ENCODE measurements at regions not wholly inside any gene's neighbourhood (a gene's known extent, or its start where the extent isn't known, plus 50 kb on each side); places are given as distances from the start of the nearest gene placed in this dataset.

DNA sequence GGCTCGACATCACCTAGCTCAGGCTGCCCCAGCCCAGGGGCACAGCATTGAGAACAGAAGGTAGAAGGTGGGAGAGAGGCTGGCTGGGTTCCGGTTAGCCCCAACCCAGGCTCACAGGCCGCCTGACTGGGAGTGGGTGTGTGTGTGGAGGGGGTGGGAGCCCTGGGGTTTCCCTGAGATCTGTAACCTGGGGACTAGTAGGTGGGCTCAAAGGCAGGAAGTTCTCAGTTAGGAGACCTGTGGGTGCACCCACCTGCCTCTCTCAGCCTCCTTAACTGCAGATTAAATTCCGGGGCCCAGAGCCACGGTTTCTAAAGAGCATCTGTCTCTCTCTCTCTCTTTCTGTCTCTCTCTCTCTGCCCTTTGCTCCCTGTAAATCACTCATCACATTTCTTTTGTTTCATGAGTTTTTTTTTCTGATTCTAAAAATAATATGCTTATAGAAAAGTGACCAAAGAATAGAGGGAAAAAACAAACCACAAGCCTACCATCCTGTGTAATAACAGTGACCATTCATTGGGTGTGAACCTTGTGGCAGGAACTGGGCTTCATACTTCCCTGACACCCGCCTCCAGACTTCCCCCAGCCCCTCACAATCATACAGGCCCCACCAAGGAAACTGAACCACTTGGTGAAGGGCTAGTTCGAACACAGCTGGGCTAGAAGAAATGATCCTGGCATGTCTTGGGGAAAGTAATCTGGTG is 83.4 kb upstream of the SMNDC1 start:
- no peak overlapping the region for H3K4me3 ChIP-seq (ENCODE audit: low read depth, low read length)
- DNase-seq (ENCODE audit: low read depth in 4 of 6, low spot score in 6 of 6), result no peak
- H3K36me3 ChIP-seq (ENCODE audit: control insufficient read depth, insufficient read depth, low read length), result no peaks in the 10 kb centered on the region
- no peak overlapping the region for H3K27ac ChIP-seq (ENCODE audit: low read depth, low read length)
- H3K4me1 ChIP-seq (ENCODE audit: control insufficient read depth, insufficient read depth, low read length), result peaks cover 17% of the 10 kb centered on the region
- 63% methylated on average over 4 of the region's 7 CpGs for WGBS (ENCODE audit: insufficient coverage)
- no peaks in the 10 kb centered on the region for H3K27me3 ChIP-seq (ENCODE audit: control insufficient read depth, insufficient read depth, low read length)
- no peaks in the 10 kb centered on the region for H3K9me3 ChIP-seq (ENCODE audit: control insufficient read depth, insufficient read depth, low read length)

DNA sequence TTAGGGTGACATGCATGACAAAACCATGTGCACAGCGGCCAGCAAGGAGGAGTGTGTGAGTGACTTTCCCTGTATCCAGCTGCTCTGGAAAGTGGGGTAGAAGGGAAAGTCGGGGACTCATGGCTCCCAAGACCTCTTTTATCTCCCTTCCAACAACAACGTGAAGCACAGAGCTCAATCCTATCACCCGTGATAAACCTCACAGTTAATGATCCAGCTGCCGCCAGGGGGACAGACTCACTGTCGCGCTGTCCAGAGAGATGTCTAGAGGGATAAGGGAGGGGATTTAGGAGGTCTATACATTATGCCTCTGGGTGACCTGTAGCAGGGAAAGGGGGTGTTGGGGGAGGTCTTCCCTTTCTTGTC is 84.0 kb upstream of the SMNDC1 start:
- Histone ChIP-seq H3K4me1 (ENCODE audit: control insufficient read depth, insufficient read depth, low read length) (peaks cover 23% of the 10 kb centered on the region), H3K9me3 (ENCODE audit: control insufficient read depth, insufficient read depth, low read length) (no peaks in the 10 kb centered on the region), H3K4me3 (ENCODE audit: low read depth, low read length) (no peak overlapping the region), H3K27me3 (ENCODE audit: control insufficient read depth, insufficient read depth, low read length) (no peaks in the 10 kb centered on the region), H3K27ac (ENCODE audit: low read depth, low read length) (no peak overlapping the region), H3K36me3 (ENCODE audit: control insufficient read depth, insufficient read depth, low read length) (no peaks in the 10 kb centered on the region)
- DNase-seq (ENCODE audit: low read depth in 4 of 6, low spot score in 6 of 6), result no peak
- no CpG with 5 or more reads among the region's 7 CpGs for WGBS (ENCODE audit: insufficient coverage)

DNA sequence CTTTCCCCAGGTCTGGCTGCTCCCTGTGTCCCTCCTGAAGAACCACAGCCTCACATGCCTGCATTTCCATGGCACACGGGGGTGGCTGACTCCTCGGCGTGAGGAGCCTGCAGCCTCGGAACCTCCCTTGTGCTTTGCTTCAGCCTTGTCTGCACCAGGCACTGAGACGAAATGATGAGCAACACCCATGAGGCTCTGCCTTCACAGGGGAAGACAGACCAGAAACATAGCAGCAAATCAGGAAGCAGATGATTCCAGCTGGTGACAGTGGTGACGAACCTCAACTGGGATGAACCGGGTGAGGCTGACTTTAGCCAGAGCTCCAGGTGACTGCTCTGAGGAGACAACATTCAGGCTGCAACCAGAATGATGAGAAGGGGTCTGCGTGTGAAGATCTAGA is 84.5 kb upstream of the SMNDC1 start:
- H3K27ac ChIP-seq (ENCODE audit: low read depth, low read length), result no peak overlapping the region
- 70% methylated on average over 8 of the region's 8 CpGs for WGBS (ENCODE audit: insufficient coverage)
- H3K9me3 ChIP-seq (ENCODE audit: control insufficient read depth, insufficient read depth, low read length), result no peaks in the 10 kb centered on the region
- H3K27me3 ChIP-seq (ENCODE audit: control insufficient read depth, insufficient read depth, low read length), result no peaks in the 10 kb centered on the region
- H3K4me1 ChIP-seq (ENCODE audit: control insufficient read depth, insufficient read depth, low read length), result peaks cover 23% of the 10 kb centered on the region
- DNase-seq (ENCODE audit: low read depth in 4 of 6, low spot score in 6 of 6), result peak in 1 of 6 donors; percentile 18
- no peak overlapping the region for H3K4me3 ChIP-seq (ENCODE audit: low read depth, low read length)
- no peaks in the 10 kb centered on the region for H3K36me3 ChIP-seq (ENCODE audit: control insufficient read depth, insufficient read depth, low read length)

DNA sequence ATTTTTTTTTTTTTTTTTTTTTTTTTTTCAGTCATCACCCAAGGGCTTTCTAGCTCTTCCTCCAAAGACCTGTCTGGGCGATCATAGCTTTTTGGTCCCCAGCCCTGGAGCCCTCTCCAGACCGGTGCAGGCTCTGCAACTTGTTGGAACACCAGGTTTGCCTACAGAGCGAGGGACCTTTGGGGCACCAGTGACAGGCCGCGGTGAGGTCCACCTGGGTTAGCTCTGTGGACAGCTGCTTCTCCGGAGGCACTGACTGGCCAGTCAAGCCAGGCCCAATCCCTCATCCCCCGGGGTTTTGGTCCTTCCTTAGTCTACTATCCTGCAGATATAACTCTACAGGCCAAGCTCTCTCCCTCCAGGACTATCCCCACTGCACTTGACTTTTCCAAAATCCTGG is 86.8 kb upstream of the SMNDC1 start:
- Histone ChIP-seq H3K4me1 (ENCODE audit: control insufficient read depth, insufficient read depth, low read length) (peaks cover 23% of the 10 kb centered on the region), H3K9me3 (ENCODE audit: control insufficient read depth, insufficient read depth, low read length) (no peaks in the 10 kb centered on the region), H3K27ac (ENCODE audit: low read depth, low read length) (no peak overlapping the region), H3K36me3 (ENCODE audit: control insufficient read depth, insufficient read depth, low read length) (no peaks in the 10 kb centered on the region), H3K4me3 (ENCODE audit: low read depth, low read length) (no peak overlapping the region), H3K27me3 (ENCODE audit: control insufficient read depth, insufficient read depth, low read length) (no peaks in the 10 kb centered on the region)
- no peak for DNase-seq (ENCODE audit: low read depth in 4 of 6, low spot score in 6 of 6)
- 95% methylated on average over 7 of the region's 7 CpGs for WGBS (ENCODE audit: insufficient coverage)

DNA sequence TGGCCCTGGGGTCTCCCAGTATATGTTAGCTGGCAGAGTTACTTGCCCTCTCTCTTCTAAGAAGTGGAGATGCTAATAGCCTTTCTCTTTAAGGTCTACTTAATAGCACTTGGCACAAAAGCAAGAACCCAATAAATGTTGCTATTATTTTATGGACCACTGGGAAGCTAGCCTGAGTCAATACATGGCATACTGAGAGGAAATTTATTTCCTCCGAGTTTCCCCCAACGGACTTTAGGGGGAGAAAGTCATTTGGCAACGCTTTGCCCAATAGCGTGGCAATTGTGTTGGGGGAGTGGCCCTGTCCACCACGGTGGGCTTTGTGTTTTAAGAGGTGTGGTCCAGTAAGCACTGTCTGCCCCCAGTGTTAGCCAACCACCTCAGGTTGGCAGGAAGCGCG is 87.4 kb upstream of the SMNDC1 start:
- WGBS (ENCODE audit: insufficient coverage), result 21% methylated on average over 3 of the region's 7 CpGs
- no peak overlapping the region for H3K4me3 ChIP-seq (ENCODE audit: low read depth, low read length)
- H3K27me3 ChIP-seq (ENCODE audit: control insufficient read depth, insufficient read depth, low read length), result no peaks in the 10 kb centered on the region
- no peaks in the 10 kb centered on the region for H3K9me3 ChIP-seq (ENCODE audit: control insufficient read depth, insufficient read depth, low read length)
- no peak overlapping the region for H3K27ac ChIP-seq (ENCODE audit: low read depth, low read length)
- no peaks in the 10 kb centered on the region for H3K36me3 ChIP-seq (ENCODE audit: control insufficient read depth, insufficient read depth, low read length)
- peak in 2 of 6 donors; percentile 50 to 65 for DNase-seq (ENCODE audit: low read depth in 4 of 6, low spot score in 6 of 6)
- peaks cover 23% of the 10 kb centered on the region for H3K4me1 ChIP-seq (ENCODE audit: control insufficient read depth, insufficient read depth, low read length)

DNA sequence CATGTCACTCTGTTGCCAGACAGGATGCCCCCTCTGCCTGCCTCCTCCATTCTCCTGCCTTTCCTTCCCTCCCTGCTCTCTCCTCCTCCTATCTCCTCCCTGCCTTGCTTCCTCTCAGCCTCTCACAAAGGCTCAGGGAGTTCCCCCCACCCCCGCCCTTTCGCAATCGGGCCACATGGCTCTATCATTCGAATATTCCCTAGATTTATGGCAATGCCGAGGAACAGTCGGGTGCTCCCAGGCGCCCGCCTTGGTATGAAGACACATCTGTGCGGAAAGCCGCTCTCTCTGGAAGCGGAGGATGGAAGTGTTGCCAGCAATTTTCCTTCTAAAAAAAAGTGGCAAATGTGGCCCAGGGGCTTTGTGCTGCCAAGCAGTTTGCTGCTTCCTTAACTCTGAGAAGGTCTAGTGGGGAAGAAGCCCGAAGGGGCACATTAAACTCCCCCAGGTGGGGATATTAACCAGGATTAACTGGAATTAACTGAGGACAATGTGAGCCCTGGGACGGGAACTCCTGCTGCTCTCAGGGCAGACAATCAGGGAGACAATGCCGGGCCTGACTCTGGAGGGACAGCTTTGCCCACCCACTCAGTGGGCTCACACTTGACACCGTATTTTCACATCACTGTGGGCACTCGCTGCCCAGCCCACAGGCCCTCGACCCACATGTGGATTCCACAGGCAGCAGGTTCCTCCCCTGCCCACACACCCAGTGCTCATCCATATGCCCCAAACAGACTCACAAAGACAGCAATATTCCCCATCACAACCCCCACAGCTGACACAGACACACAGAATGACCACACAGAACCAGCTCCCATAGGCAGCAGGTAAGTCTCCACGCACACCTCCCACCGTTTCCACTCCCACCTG is 88.4 kb upstream of the SMNDC1 start:
- DNase-seq (ENCODE audit: low read depth in 4 of 6, low spot score in 6 of 6), result peak in 4 of 6 donors; percentile 31 to 93 (median 65)
- 28% methylated on average over 18 of the region's 19 CpGs for WGBS (ENCODE audit: insufficient coverage)
- H3K27ac ChIP-seq (ENCODE audit: low read depth, low read length), result no peak overlapping the region
- no peaks in the 10 kb centered on the region for H3K9me3 ChIP-seq (ENCODE audit: control insufficient read depth, insufficient read depth, low read length)
- H3K4me3 ChIP-seq (ENCODE audit: low read depth, low read length), result no peak overlapping the region
- H3K36me3 ChIP-seq (ENCODE audit: control insufficient read depth, insufficient read depth, low read length), result no peaks in the 10 kb centered on the region
- no peaks in the 10 kb centered on the region for H3K27me3 ChIP-seq (ENCODE audit: control insufficient read depth, insufficient read depth, low read length)
- H3K4me1 ChIP-seq (ENCODE audit: control insufficient read depth, insufficient read depth, low read length), result peaks cover 23% of the 10 kb centered on the region

DNA sequence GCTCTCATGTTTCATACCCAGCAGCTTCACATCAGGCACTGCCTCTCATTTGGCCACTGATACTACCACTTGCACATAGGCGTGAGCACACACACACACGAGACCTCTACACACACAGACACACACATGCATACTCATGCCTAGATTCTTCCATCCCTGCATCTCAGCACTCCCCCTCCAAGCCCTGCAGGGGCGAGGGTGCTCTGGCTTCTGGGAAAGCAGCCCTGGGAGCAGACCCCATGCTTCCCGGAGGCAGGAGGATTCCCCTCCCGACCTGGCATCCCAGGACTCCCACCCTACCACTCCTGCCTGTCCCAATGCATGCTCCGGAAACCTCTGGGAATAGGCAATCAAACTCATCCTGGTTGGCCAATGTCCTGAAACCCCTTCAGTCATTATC is 89.1 kb upstream of the SMNDC1 start:
- H3K4me3 ChIP-seq (ENCODE audit: low read depth, low read length), result no peak overlapping the region
- no peaks in the 10 kb centered on the region for H3K27me3 ChIP-seq (ENCODE audit: control insufficient read depth, insufficient read depth, low read length)
- no peaks in the 10 kb centered on the region for H3K36me3 ChIP-seq (ENCODE audit: control insufficient read depth, insufficient read depth, low read length)
- WGBS (ENCODE audit: insufficient coverage), result 91% methylated on average over 4 of the region's 6 CpGs
- no peak for DNase-seq (ENCODE audit: low read depth in 4 of 6, low spot score in 6 of 6)
- no peak overlapping the region for H3K27ac ChIP-seq (ENCODE audit: low read depth, low read length)
- H3K4me1 ChIP-seq (ENCODE audit: control insufficient read depth, insufficient read depth, low read length), result peaks cover 23% of the 10 kb centered on the region
- no peaks in the 10 kb centered on the region for H3K9me3 ChIP-seq (ENCODE audit: control insufficient read depth, insufficient read depth, low read length)

DNA sequence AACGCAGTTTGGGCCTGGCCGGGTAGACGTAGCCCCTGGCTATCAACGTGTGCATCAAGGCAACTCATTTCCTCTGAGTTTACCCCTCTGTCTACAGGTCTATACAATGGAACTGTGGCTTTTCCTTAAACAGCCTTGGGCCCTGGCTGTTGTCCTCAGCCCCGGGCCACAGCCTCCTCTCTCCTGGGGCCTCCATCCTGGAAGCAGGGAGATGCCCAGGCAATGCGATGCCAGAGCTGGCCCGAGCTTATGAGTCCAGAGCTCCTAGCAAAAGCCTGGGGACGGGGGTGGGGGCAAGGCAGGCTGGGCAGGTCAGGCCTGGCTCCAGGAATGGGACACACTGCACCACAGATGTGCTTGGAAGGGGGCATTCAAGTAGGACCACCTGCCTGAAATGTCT is 89.6 kb upstream of the SMNDC1 start:
- WGBS (ENCODE audit: insufficient coverage), result 95% methylated on average over 7 of the region's 8 CpGs
- Histone ChIP-seq H3K4me1 (ENCODE audit: control insufficient read depth, insufficient read depth, low read length) (peaks cover 23% of the 10 kb centered on the region), H3K36me3 (ENCODE audit: control insufficient read depth, insufficient read depth, low read length) (no peaks in the 10 kb centered on the region), H3K27ac (ENCODE audit: low read depth, low read length) (no peak overlapping the region), H3K9me3 (ENCODE audit: control insufficient read depth, insufficient read depth, low read length) (no peaks in the 10 kb centered on the region), H3K4me3 (ENCODE audit: low read depth, low read length) (no peak overlapping the region), H3K27me3 (ENCODE audit: control insufficient read depth, insufficient read depth, low read length) (no peaks in the 10 kb centered on the region)
- DNase-seq (ENCODE audit: low read depth in 4 of 6, low spot score in 6 of 6), result no peak

DNA sequence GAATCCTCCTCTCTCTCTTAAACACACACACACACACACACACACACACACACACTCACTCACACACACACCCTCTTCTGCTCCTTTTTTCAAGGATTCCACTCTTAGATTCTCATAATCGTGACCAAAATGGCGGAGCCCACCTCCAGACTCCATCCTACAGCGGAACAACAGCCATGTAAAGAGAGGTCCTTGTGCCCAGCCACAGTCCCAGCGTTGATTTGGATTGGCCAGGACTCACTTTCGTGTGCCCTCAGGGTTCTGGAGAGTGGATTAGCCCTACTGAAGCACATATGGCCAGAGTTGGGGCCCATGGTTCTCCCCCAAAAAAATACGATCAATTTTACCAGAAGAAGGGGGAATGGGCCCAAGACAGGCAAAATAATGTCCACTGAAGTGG is 90.2 kb upstream of the SMNDC1 start:
- Histone ChIP-seq H3K4me1 (ENCODE audit: control insufficient read depth, insufficient read depth, low read length) (peaks cover 23% of the 10 kb centered on the region), H3K27ac (ENCODE audit: low read depth, low read length) (no peak overlapping the region), H3K27me3 (ENCODE audit: control insufficient read depth, insufficient read depth, low read length) (no peaks in the 10 kb centered on the region), H3K4me3 (ENCODE audit: low read depth, low read length) (no peak overlapping the region), H3K36me3 (ENCODE audit: control insufficient read depth, insufficient read depth, low read length) (no peaks in the 10 kb centered on the region), H3K9me3 (ENCODE audit: control insufficient read depth, insufficient read depth, low read length) (no peaks in the 10 kb centered on the region)
- WGBS (ENCODE audit: insufficient coverage), result 94% methylated on average over 5 of the region's 6 CpGs
- no peak for DNase-seq (ENCODE audit: low read depth in 4 of 6, low spot score in 6 of 6)
